HG03442 (cell line): ENCODE measurements at regions not wholly inside any gene's neighbourhood (a gene's known extent, or its start where the extent isn't known, plus 50 kb on each side); places are given as distances from the start of the nearest gene placed in this dataset.
A peak's percentile ranks its signal among the peaks of the same experiment; 100 is the strongest.

Experiments used
- ATAC-seq: cut with Tn5 transposase; IDR thresholded peaks from one replicate; pipeline ENCODE4 v1.9.1; 2021; ENCODE audit warnings: mild to moderate bottlenecking, moderate library complexity; ENCODE audit not compliant: unreplicated experiment

DNA sequence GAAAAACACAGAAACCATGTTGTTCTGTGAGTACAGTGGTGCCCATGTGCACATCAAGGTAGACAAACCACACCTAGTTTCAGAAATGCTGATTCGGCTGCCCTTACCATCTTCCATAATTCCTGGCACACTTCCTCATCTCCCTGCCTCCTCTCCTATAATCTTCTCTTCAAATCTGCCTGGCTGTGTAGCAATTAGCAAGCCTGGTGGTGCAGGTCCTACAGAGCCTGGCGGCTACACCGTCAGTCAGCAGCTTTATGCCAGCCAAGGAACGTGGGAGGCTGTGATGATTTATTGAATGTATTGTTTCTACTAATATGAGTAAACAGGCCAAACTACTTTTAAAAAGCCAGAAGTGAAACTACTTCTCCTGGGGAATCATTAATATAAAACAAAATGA, 106.8 kb downstream of the SEMA6D start:
- peak; percentile 67 for ATAC-seq

DNA sequence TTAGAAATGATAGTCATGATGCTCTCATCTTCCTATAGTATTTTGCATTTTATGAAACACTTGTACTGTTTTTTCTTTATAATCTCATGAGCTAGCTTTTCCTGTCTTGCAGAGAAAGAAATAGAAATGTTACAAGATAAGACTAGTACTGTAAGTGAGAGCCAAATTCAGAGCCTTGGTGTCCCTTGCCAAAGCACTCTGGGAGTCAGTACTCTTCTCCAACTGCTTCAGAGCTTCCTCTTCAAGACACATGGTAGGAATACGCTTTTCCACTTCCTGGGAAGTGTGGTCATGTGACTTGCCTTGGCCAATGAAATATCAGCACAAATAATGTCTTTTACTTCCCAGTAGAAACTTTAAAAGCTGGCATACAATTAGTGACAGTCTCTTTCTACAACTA, 112.4 kb downstream of the SEMA6D start:
- ATAC-seq, result no peak

DNA sequence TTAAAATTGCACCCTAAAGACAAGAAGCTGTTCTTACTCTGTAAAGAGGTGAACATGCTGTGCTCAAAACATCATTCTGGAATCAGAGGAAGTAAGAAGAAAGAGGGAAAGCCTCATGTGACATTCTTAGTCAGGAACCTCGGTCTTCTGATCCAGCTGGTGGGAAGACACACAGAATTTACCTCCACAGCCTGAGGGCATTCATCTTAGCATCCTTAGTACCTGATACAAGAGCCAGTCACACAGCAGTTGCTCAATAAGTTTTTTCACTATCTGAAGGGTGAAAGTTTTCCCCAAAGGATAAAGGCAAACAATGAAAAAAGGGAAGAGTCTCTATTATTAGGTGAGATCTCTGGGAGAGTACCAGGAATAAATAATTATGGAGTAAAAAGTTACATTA, 116.8 kb downstream of the SEMA6D start:
- no peak for ATAC-seq

DNA sequence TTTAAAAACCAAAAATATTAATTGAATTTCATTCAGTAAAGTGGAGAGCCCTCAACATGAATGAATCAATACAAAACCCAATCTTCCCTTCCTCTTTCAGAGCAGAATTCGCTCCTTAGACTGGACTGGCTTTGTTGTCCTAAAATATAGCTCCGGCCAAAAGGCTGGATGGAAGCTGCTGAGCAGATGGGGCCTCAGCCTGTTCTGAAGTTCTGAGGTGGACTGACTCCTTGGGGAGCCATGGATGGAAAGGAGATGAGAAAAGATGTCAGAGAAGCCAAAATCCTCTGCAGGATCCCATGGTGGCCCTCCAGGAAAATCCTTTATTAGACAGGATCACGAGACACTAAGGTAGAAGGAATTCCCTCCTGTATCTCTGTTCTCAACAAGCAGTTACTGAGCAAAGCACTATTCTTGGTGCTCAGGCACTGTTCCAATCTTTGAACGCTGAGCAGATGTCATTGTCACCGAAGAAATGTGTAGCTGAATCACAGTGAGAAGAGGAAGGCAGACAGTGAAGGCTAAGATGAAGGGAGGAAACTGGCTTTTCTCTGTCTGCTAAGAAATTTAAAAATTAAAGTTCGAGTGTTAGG, 122.0 kb downstream of the SEMA6D start:
- no peak for ATAC-seq

DNA sequence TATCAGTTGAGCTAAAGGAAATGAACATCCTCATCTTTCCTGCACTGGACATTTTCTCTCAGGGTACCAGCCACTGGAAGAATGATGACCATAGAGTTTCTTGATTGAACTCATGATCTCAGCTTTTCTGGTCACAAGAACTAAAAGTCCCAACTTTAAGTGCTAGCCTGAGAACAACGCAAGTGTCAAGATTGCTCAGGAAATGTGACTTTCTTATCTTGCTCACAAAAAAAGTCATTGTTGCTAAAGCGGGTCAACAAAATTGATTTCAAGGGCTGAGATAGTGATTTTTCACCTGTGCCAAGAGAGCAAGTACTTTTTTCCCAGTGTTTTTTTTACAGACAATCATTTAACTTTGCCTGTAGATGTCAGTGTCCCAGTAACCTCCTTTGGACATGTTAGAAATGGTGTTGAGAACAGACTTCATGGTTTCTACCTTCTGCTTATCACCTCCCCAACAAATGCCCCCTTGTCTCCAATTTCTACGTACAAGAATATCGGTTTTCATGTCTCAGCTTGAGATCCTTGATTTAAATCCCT, 125.9 kb downstream of the SEMA6D start:
- no peak for ATAC-seq

DNA sequence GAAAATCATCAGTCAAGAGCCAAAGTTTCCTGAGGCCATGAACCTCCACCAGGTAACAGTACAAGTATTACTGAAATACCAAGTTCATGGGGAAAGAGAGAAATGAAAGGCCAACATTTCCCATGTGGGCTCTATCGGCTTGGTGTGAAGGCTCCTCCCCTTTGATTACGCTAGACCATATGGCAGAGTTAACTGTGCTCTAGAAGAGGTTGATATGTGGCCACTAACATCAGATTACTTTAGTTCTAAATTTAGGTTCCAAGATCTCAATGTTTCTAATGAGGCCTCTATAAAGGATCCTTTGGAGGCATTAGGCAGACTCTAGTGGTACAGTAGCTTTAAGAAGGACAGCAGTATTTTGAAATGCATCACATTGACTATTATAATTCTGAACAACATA, 127.1 kb downstream of the SEMA6D start:
- no peak for ATAC-seq

DNA sequence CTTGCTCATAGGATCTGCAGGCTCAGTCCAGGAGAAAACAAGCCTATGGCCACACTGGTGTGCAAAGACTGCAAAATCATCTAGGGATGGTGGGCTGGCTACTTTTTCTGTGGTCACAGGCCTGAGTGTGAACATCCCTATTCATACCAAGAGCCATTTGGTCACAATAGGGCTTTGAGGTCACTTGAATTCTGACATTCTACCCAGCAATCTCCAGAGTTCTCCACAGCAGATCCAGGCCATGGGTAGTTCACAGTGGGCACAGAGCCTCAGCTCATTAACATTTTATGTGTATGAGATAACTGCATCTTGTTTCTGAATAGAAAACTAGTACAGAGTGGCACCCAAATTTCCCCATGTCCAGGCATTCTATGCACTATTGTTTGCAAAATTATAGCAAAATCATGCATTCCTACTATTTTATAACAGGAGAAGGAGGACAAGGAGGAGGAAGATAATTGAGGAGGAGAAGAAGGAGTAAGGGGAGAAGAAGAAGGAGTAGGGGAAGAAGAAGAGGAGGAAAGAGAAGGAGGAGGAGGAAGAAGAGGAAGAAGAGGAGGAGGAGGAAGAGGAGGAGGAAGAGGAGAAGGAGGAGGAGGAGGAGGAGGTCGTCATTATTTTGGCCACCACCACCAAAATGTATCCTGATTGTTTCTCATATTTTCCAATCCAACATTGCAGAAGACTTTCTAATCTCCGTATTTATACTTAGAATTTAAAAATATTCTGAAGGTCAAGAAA, 129.0 kb downstream of the SEMA6D start:
- ATAC-seq, result no peak

DNA sequence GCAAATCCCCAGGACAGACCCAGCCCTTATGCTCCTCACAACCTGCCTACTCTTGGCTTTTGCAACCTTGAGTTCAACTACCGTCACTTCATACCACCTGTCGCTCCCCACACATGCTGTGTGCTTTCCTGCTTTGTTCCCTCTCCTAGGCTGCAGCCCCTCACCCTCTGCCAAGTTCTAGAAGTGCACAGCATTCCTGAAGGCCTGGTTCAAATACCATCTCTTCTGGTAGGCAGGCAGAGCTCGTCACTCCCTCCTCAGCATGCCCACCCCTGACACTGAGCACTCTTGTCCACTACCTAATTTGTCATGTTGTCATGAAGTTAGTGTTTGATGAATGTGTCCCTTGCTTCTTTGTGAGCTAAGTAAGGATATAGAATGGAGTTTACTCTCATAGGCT, 129.6 kb downstream of the SEMA6D start:
- no peak for ATAC-seq

DNA sequence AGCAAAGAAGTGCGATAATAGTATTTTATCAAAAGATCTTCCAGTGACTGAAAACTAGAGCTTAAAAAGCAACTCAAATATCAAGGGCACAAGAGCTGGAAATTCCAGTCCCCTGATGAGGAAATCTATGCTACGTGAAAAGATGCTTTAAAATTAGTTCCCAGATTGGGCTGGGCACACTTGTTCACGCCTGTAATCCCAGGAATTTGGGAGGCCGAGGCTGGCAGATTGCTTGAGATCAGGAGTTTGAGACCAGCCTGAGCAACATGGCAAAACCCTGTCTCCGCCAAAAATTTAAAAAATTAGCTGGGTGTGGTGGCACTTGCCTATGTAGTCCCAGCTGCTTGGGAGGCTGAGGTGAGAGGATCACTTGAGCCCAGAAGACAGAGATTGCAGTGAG, 138.8 kb downstream of the SEMA6D start:
- no peak for ATAC-seq

DNA sequence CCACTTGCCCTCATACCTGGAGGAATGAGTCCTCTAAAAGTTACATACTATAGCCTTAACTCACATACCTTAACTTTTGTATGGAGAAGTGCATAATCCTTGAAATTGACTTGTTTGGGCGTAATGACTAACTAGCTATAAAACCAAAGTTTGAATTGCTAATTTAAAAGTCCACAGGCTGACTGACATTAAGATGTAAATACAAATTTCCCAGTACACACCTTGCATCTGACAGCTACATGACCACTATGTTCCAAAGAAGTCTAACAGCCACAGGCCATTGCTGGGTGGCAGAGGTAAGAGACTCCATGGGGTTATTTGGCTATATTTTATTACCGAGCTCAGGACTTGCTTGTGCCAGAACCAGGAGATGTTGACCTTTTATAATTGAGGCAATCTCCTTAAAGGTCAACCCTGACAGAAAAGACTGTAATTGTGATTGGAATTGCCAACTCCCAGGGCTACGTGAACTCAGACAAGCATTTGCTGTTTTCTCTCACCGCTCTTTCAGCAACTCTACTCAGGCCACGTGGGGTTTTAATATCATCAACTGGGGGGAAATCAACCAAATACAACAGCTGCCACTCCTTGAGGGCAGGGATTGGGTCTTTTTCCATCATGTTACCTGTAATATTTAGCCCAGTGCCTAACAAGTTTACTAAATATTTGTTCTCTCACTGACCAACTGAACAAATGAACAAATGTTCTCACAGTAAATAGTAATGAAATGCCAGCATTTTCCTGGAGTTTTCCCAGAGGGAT, 139.9 kb downstream of the SEMA6D start:
- no peak for ATAC-seq

DNA sequence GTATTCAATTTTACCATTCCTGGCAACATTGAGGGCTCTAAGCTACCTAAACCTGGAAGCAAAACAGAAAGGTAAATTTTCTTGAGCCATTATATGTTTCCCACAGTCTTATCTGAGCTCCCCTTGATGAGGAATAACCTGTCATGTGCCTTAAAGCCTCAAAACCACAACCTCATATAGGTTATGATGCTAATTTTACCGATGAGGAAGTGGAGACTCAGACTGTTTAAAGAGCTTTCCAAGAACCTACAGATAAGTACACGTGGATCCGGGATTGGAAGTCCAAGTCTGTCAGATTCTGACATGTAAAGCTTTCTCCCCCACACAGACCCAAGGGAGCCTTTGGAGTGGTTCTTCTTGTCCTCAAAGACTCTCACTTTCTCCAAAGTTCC, 140.5 kb downstream of the SEMA6D start:
- ATAC-seq, result peak; percentile 68

DNA sequence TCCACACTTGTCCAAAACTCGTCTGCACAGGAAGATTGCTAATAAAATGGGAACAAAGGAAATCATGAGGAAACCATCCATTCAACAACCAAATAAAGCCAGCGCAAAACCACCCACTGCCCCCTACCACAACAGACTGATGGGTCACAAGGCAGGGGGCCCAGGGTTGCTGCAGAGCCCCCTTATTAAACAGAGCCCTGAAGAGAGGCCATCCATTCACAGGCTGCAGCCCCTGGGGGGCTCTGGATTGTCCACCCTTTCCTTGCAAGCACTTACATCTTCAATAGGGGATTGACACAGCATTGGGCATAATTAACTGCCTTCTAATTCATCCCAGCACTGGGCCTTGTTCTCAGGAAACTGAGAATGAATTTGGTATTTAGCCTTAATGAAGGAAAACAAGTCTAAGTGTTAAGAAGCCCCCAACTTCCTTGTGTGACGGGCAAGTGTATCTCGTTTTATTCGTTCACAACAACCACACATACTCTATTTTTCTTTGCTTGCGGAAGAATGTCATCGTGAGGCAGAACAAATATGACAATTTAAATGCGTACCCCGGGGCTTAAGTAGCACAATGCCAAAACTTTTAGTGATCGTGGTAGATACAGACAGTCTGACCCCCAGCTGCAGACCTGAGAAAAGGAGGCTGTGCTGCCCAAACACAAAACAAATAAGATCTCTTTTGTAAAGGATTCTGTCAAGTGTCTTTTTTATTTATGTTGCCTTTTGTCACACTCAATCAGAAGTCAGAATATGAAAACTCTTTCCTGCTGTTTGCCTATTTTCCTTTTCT, 144.0 kb downstream of the SEMA6D start:
- ATAC-seq, result no peak

DNA sequence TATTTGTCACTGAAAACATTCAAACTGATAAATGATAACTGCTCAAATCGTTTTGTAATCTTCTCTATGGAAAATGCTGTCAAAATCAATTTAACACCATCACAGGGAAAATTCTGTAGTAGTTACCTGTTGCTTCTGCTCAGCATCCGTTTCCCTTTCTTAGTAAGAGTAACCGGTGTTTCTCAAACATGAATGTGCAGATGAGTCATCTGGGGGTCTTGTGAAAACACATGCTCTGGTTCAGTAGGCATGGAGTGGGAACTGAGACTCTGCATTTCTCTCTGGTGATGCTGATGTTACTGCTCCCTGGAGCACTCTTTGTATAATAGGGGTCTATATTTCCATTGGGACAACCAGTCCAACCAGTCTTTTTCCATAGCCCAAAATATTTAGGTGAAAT, 145.1 kb downstream of the SEMA6D start:
- peak; percentile 78 for ATAC-seq

DNA sequence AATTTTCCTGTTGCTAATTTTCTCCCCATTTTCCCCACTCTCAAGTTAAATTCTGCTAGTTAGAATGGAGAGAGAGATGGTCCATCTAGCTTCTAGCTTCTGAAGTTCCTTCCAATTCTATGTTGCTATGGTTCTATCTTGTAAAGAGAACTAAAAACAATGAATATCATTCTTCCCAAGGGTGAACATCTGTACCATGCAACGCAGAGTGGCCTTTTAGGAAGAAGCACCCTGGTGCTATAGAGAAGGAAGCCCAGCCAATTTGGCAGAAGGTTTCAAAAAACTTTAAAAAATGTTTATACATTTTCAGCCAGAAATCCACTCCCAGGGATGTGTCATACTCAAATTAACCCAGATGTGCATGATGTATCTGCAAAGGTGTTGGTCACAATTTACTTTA, 149.1 kb downstream of the SEMA6D start:
- no peak for ATAC-seq

DNA sequence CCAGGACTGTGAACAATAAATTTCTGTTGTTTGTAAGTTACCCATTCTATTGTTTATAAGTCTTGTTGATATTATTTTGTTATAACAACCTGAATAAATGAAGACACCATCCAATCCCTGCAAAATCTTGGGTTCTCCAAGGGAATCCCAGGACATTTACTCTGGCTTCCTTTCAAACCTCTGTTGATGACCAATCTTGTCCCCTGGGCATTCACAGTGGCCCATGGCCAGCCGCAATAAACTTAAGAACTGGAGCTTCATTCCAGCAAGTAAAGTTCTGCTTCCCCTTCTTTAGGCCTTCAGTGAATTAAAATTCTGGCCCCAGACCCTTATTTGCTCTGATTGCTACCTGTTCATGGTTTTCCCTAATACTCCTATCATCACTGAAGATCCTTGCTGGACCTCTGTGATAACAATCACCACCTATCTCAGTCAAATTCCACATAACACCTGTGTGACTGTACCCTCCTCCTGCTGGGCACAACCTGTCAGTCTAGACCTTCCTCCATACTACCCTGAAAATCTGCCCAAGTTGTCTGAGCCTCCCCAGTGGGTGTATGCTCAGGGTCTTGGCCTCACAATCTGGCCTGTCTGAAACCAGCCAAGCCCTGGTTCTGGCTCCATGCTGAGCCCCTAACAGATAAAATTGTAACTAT, 153.1 kb downstream of the SEMA6D start:
- ATAC-seq, result no peak

DNA sequence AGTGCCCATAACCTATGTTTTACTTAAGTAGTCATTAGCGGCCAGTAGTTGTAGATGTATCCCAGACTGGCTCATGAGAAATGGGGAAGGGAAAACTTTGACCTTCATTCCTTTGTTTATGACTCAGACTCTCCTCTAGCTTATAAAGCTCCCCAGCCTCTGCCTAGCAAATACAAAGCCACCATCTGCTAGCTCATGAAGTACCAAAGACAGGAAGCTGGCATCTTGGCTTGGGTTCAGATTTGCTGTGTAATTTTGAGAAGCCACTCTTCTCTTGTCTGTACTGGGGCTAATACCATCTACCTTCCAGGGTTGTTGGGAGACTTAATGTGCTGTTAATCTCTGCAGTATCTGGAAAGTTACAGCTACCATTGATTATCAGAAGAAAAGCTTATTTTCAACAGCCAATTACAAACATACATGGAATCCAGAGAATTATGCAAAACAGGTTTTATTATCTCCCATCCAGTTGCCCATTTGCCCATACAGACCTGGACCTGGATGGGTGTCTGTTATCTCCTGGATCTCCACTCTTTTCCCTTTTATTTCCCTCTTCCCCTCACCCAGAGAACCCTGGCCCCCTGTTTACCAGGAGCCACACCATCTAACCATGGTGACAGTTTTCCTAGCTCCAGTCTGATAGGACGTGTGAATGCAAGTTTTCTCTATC, 153.8 kb downstream of the SEMA6D start:
- no peak for ATAC-seq

DNA sequence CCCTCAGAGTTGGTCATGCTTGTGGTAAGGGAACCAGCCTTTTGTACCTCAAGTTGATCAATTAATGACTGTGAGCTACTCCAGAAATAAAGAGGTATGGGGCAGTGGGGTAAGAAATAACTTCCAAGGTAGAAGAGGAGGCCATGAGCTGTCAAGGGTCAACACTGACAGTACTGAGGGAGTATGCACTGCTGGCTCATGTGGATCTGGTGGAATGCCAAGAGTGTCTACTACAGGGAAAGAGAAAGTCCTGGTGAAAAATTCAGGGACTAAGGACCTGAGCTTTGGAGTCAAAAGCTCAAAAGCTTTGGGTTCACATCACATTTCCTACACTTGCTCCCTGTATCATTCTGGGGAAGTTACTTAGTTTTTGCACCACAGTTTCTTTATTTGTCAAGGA, 154.9 kb downstream of the SEMA6D start:
- ATAC-seq, result no peak

DNA sequence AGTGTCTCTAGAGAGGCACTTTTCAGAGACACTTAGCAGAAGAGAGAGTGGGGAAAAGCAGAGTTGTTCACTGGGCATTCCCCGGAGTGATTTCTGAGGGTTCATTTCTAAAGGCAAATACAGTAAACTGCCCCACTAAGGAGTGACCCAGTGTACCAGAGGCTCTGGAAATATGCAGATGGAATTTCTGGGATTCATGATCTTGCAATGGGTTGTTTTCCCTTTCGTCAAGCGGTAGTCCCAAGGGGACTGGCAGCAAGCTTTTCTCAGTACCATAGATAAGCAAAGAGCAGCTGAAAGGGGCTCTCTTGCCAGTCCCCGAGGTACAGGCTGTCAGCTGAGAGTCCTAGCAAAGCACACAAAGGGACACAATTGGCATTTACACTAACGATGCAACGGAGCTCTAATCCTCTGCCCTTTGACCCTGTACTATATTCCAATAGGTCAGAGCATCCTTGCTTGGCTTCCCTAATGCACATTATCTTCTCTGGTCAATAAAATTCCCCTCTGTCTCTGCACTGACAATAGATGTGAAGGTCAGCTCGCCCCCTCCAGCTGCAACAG, 155.6 kb downstream of the SEMA6D start:
- no peak for ATAC-seq

DNA sequence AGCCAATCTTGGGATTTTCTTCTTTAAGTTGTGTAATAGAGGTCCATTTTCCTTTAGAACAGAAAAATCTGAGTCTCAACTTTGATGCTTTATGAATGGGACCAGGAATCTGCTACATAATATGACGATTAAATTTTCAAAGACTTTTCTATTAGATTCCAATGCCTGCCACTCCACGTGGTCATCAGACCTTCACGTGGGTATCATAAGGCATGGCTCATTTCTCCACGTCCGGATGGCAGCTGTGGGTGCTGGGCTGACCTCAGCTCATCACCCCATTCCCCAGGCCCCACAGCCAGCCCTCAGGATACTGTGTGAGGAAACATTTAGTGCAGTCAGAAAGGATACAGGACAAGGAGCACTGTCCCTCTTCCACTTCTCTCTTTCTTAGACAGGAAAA, 159.7 kb downstream of the SEMA6D start:
- ATAC-seq, result no peak

DNA sequence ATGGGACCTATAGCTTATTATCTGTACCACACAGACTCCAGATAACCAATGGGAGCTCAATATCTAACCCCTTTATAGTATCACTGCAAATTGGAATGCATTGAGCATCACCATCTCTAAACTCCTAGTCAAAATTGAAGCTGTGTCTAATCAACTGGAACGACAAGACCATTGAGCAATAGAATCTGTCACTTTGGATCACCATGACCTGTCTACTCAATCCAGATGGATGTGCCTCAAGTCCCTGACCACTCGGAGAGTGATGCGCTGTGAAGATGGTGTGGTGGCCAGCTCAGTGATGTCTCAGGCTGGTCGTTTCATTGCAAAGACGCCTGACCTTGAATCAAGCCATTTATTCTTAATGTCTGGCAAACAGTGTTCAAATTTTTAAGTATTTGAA, 160.5 kb downstream of the SEMA6D start:
- no peak for ATAC-seq
